ENCODE measurements at regions not wholly inside any gene's neighbourhood (a gene's known extent, or its start where the extent isn't known, plus 50 kb on each side); places are given as distances from the start of the nearest gene placed in this dataset.

GRCh38 chr2:106956879-106957278 is 70.9 kb upstream of the ST6GAL2 start:
- no peak for TF ChIP-seq CTCF (IDR thresholded peaks at IDR 0.05)
- TF ChIP-seq POLR2A (IDR thresholded peaks at IDR 0.05): no peak

Measured in esophagus squamous epithelium (tissue), 4 donors.